Stimulated activated CD4-positive, alpha-beta T cell treated with anti-CD3 and anti-CD28 coated beads, Interleukin-15, amount 100 ng/mL, for 24 hours (primary cell): ENCODE measurements at regions not wholly inside any gene's neighbourhood (a gene's known extent, or its start where the extent isn't known, plus 50 kb on each side); places are given as distances from the start of the nearest gene placed in this dataset.
"Not testable (repeated sequence)": the region's sequence is repeated elsewhere in the genome, so short reads cannot be mapped to it uniquely, and the experiment has no call there.

ENCODE experiments used
- DNase-seq: peaks from one replicate; pipeline ENCODE4 v3.0.0-alpha.2; 2020

DNA sequence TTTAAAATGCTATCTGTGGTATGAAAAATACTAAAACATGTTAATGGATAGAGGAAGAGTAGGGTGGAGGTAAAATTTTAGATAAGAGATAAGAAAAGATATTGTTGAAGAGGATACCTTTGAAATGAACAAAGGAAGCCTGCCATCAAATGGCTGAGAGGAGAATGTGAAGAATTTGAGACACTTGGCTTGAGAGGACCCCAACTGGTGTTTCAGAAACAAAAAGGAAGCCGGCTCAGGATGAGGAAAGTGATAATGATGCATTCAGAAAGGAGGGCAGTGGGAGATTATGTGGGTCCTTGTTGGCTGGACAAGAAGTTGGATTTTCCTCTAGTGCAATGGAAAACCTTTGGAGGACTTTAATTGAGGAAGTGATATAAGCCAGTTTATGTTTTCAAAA is 264.4 kb downstream of the DUSP6 start:
- no peak for DNase-seq

DNA sequence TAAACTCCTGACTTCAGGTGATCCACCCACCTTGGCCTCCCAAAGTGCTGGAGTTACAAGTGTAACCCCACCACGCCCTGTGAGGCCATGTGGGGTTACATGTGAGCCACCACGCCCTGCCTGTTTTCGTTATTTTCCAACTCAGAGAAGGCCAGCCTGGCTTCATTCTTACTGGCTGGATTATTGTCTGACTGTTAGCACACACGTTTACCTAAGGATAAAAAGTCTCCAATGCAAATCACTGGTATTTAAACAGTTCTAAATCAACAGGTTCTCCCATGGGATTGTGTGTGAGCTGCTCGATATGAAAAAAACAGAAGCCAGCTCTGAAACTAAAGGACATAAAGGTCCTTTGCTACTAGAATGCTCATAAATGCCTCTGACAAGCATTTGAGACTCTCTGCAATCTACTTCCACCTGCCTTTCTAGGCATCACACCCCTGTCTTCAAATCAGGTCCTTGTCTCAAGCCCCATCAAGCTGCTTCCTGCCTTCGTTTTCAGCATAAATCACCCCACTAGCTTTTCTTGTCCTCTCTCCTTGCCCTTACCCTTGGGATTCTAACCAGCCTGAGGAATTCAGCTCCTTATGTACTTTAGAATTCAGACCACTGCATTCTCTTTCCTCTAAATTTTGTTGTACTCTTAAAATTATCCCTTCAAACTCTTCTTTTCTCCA is 265.0 kb downstream of the DUSP6 start:
- DNase-seq, result no peak

DNA sequence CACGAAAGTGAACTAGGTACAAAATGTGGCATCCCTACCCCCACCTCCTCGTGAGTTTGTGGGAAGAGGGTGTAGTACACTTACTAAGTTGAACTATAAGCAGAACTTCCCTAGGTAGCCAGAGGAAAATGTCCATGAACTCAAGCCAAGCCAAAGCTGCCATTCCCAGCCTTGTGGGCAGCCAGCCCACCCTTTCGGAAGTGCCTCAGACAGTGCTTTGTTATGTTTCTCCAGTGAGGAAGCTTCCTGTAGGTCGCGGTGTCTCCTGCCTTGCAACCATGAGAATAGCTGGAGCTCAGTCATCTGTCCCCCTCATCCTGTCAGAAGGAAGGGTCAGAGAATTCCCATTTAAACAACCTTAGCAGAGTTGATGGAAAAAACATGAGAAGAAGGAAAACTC is 266.9 kb downstream of the DUSP6 start:
- DNase-seq, result no peak

DNA sequence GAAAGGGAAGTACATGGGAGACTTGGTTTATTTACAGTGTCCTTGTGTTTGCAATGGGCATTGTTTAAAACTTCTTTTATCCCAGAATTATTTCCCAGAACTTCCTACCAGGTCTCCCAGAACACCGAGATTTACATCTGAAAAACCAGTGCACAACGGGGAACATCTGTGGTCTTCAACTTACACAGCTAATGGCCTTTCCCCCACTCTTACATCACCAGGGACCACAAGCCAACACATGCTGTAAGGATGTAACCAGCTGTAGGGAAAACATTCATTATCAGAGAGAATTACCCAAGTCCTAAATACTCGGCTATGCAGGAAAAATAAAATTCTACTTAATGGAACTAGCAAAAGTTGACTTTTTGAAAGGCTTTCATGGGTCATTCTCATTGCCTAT is 267.6 kb downstream of the DUSP6 start:
- no peak for DNase-seq

DNA sequence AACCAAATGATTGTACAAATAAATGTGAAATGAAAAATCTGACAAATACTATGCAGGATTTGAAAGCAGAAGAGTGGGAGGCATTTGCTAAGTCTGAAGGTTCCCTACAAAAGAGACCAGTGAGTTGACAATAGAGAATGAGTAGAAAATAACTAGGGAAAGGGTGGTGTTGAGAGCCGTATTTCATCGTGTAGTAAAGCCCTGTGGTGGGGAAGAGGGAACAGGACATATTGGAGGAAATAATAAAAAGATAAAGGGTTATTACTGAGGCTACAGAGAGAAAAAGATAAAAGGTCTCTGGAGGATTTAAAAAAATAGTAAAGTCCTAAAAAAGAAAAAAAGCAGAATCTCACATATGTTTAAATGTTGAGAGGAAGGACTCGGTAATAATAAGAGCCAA is 268.8 kb downstream of the DUSP6 start:
- no peak for DNase-seq

DNA sequence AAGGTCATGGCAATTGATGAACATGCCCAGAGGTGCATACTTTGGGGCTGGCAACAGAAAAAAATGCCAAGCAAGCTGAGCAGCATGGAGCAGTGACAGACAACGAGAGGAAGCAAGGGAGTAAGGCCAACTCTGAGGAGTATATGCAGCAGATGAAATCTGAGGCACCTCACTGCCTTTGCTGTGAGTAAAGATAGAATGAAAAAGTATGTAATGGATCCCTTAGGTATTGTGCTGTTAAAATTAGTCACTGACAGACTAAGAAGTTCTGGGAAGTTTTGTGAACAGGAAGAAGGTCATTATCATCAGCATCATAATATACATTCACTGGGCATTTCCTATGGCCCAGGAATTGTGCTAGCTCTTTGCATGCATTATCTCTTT is 269.9 kb downstream of the DUSP6 start:
- DNase-seq, result no peak

DNA sequence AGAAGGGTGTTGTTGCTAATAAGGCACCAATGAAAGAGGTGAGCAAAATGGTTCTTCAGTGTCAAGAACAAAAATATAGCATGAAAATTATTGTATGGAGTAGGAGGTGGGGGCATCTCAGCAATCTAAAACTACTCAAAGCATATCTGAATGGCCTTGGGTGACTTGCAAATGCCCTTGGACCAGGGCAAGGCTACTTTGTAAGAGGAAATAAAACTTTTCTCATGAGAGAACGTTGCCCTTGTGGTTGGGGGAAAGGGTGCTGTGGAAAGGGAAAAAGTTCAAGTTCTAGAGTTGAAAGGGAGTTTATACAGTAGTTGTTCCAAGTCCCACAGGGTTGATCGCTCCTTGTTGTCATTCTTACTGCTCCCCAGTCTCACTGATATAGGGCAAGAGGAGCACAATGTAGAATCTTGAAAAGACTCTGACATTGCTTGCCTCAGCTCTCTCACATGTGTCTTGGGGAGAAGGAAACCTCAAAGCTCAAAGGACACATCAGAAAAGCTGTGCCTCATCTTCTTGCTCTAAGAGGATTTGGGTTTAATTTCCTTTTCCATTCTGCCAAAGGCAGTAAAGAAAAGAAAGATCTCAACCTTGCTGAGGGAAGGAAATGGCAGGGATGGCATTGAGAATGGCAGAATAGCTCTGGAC is 270.5 kb downstream of the DUSP6 start:
- DNase-seq, result no peak

DNA sequence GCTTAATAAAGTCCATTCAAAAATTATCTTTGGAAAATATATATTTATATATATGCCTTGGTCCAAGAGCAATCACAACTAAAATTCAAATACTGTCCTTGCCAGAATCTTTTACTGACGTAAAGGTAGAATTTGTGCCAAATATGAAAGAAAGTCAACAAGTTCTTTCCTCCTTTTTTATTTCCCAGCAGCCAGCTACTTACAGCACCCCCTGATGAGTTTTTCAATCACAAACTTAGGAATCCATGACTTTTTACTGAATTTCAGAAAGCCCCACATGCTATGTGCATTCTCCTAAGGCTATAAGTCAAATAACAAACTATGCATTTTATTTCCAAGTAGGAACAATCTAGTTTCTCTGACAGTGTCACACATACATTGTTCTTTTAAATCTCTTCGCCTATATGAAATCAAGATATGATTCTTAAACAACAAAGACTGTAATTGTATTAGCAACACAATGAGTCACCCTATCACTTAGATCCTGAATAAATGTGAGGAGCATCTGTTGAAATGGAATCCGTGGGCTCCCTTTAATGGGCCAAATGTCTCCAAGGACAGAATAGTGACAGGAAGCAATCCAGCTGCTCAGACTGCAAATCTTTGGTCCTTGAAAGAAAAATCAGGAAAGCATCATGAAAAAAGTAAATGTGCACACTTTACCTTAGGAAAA is 271.4 kb downstream of the DUSP6 start:
- no peak for DNase-seq

DNA sequence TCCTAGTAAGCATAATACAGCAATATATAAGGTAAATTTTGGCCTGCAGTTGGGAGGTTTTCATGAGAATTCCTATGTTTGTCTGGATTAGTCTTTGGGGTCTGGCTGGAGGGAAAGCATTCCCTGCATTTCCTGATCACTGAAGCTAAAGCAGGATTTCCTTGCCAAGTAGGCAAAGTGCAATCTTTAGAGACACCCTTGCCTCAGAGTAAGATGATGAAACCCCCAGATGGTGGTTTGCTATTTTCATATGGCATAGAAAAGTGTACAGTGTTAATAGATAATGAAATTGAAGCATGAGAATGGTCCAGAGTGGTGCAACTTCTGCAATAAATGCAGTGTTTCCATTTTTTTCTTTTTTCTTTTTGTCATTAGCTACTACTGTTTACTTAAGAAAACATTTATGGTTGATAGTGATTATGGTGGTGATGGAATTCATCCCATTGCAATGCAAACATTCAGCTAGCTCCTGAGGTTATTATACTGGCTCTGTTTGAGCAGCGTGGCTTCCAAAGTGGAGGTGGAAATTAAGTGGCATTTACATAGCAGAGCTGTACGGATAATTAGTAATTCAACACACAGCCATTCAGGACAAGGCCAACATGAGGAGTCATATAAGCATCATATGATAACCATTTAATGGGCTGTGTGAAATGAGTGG is 276.3 kb downstream of the DUSP6 start:
- DNase-seq, result no peak

DNA sequence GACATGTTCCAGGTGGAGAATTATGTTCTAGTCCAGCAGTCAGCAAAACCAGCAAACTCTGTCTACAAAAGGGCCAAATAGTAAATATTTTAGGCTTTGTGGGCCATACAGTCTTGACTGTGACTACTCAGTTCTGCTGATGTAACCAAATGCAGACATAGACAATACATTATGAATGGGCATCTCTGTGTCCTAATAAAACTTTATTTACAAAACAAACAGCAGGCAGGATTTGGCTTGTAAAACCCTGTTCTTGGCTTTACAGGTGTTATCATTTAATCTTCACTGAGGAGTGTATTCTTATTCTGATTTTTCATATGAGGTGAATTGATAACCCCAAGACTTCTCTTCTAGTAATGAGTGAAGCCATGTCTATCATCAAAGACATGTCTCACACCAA is 278.6 kb downstream of the DUSP6 start:
- DNase-seq, result no peak

DNA sequence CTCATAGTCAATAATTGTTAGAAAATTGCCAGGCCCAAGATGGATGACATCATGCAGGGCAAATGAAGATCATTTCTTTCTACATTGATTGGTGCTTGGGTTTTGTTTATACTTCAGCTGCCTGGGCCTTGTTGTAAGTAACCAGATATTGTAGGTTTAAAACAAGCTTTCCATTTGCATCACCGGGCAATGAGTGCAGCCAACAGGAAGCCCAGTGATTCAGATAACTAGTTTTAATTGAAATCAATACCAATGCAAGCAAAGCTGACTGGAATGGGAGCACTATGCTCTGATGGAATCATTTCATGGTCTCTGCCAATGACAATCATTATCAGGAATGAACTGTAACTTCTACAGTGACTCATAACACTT is 279.3 kb downstream of the DUSP6 start:
- DNase-seq, result no peak

DNA sequence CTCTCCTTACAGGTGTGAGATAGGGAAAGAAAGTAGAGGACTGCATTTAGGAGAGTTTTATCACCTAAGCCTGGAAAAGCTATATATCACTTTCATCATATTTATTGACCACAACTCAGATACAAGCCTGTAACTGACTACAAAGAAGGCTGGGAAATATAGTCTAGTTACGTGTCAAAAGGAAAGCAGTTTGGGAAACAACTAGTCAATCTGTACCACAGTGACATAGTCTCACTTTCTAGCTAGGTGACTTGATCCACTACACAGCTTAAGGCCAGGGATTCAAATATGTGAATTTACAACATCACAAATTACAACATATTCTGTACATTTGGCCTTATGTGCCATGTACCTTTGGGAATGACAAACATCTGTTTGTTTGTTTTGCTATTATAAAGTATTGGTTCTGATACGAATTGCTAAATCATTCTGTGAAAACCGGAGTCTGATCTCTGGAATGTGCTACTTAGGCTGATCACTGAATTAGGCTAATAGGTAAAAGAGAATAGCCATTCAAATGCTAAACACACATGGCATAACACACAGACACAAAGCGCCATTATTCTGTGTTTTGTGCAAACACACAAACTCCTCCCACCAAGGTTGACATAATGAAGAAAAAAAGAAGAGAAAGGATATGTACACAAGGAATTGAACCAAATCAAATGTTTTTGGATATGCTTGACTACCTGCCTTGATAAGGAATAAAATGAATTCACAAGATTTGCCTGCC is 279.8 kb downstream of the DUSP6 start:
- no peak for DNase-seq

DNA sequence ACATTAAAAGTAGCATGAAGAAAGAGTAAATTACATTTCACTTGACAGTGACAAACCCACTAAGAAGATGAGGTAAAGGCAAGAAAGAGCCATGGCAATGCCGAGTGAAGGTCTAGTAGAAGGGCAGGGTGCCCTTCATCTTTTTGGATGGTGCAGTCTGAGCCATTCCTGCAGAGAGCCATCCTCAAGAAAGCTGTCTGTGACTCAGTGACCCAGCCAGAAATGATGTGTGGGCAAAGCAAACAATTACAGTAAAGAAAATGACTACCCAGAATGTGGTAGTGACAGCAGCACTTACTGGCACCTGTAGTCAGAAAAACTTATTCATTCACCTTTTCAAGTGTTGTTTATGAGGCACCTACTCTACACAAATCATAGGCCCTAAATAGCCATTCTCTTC is 281.7 kb downstream of the DUSP6 start:
- peak; percentile 47 for DNase-seq

DNA sequence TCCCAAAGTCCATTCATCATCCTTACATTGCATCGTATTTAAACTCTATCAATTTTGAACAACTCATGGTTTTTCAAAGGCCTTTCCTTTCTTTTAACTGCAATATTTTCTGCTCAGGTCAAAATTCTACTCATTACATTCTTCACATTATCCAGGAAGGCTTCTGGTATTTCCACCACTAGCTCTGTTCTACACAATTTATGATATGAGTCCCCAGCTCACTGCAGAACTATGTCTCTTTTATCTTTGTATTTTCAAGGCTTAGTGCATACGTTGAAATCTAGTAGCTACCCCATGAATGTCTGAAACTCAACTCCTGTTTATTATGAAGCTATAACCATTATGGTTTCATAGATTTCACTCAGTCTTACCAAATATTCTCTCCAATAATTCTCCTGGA is 282.9 kb downstream of the DUSP6 start:
- DNase-seq, result no peak

DNA sequence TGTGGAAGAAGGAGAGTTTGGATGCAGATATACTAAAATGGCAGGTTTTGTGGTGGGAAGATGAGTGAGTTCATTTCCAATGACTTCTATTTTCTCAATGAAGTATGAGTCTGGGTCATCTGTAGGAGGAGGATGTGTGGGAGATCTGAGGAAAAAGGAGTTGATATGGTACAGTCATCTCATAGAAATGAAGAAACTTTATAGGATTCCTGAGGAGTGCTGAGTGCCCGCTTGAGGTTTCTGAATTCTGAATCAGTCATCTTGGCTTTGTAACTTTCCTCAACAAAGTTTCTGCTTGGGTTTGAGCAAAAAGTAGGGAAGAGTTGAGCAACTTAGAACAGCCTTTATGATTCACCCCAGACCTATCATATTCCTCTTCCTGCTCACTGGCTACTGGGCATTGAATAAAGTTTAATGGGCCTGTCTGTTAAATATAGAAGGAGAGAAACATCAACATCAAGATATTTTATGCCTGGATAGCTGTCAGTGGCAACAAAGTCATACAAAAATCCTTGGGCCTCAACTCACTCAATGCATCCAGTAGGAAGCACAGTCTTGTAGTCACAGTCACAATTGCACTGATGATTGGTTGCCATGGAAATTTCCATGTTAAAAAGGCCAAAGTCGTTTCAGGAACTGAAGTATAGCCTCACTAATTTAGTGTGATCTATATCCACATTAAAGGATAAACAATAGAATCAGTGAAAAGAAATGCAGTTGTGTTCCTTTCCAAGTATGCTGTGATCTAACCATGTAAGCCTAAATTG is 284.7 kb downstream of the DUSP6 start:
- no peak for DNase-seq

DNA sequence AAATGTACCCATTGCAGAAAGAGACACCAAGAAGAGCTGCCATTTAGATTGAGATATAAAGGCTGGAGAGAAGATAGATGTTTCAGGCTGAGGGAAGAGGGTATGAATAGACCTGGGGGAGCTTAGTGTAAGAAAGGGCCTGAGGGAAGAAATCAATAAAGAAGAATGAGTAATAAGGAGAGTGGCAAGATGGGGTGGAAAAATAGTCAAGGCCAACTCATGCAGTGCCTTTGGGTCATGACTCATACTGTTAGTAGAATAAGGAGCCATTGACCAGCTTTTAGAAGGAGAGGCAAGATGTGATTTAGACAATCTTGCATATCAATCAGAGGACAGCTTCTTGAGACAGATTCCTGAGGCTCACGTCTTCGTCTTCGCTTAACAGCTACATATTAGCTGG is 287.5 kb downstream of the DUSP6 start:
- no peak for DNase-seq

DNA sequence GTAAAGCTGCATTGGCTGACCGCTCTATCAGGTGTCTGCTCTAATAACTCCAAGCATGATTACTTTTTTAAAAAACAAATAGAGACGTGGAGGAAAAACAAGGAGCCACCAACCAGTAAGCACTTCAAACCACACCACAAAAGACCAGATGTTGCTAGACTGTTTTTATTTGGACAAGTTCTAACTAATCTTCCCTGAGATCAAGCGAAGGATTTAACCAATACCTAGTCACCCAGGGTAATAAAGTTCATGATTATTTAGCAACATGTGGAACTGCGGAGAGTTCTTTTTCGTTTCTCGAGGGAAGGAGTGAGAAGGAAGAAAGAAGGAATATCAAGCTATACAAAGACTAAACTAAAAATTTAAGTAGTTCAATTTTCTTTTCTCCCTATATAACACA is 288.1 kb downstream of the DUSP6 start:
- DNase-seq, result no peak

DNA sequence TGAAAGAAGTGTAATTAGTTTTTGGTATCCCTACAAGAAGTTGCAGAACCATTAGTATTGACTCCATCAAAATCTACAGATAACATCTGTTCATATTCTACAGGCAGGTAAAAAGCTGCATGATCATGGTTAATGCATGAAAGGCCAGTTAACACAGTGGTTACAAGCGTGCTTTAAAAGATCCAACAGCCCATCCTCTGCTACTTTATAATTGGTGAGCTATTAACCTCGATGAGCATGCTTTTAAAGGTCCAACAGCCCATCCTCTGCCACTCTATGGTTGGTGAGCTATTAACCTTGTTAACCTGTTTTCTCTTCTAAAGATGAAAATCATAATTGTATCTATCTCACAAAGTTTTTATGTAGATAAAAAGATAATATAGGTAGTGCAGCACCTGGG is 289.3 kb downstream of the DUSP6 start:
- no peak for DNase-seq

DNA sequence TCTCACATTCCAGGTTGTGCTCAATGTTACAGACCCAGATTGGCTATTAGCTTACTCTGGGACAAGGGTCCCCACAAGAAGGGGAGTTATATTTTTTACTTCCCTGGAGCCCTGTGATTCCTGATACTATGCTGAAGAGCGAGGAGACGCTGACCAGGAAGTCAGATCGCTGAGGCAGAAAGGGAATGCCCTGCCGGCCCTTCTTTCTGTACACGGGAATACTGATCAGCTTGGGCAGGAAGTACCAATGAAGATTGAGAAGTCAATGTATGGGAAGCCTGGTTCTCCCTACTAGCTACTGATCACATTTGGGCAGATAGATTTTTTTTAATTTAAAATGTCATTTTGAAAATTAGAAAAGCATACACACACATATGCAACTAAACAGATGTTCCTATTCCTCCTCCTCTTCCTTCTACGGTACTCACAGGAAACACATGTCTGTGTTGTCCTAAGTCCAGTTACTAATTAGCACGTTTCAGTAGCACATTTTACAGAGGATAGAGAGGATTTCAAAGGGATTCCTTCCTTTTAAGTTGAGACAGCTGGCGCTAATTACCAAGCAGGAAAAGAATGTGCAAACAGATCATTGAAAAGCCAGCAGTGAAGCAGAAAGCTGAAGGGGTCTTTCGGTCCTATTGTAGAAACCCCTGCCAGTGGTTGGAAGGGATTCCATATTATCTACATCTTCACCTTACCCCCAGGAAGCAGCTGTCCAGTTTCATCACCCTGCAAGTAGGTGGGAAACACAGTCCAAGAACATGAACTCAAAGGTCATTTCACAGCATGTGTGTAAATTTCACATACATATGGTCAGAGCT is 292.4 kb downstream of the DUSP6 start:
- DNase-seq, result no peak

DNA sequence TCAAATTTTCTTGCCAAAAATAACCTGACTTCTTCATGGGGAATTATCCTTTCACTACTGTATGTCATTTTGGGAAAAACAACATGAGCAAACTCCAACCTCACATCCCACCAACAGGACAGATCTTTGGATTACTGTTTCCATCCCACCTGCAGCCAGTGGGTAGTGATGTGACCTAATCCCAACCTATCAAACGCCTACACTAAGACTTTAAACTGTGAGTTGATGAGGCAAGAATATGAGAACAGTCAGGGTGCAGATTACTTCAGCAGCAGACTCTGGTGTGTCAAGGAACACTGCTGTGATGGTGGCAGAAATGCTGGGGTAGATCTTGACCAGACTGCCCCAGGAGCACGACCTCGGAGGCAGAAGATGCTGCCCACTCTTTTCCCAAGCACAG is 293.2 kb downstream of the DUSP6 start:
- DNase-seq, result no peak

DNA sequence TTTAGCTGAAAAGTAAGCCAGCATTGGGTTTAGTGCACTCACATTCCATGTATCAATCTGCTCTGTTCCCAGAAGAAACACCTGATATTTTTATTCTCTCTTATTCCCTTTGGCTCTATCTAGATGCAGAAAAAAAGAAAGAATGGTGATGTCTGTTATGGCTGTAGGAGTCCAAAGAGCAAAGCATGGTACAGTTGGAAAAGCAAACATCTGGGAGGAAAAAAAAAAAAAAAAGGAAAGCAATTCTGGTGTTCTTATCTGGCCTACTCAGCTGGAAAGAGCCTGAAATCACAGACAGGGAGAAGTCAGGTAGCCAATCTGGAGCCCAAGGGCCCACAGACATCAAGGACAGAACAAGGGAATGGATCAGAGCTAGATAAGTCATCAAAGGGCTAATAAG is 293.9 kb downstream of the DUSP6 start:
- DNase-seq, result no peak

DNA sequence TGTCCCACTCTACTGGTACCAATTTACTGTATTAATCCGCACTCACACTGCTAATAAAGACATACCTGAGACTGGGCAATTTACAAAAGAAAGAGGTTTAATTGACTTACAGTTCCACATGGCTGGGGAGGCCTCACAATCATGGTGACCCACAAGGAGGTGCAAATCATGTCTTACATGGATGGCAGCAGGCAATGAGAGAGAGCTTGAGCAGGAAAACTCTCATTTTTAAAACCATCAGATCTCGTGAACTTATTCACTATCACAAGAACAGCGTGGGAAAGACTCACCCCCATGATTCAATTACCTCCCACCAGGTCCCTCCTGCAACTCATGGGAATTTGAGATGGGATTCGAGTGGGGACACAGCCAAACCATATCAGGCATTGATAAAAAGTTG is 298.5 kb downstream of the DUSP6 start:
- DNase-seq, result not testable (repeated sequence)
